SIG-M5 treated with dmso at 0.1 percent for 504 hours (cell line): ENCODE measurements at regions not wholly inside any gene's neighbourhood (a gene's known extent, or its start where the extent isn't known, plus 50 kb on each side); places are given as distances from the start of the nearest gene placed in this dataset.
"Not testable (repeated sequence)": the region's sequence is repeated elsewhere in the genome, so short reads cannot be mapped to it uniquely, and the experiment has no call there.

Source experiments
- DNase-seq: peaks from one replicate; lab custom pipeline; 2025; ENCODE audit not compliant: unreplicated experiment; lab: John Stamatoyannopoulos, UW

DNA sequence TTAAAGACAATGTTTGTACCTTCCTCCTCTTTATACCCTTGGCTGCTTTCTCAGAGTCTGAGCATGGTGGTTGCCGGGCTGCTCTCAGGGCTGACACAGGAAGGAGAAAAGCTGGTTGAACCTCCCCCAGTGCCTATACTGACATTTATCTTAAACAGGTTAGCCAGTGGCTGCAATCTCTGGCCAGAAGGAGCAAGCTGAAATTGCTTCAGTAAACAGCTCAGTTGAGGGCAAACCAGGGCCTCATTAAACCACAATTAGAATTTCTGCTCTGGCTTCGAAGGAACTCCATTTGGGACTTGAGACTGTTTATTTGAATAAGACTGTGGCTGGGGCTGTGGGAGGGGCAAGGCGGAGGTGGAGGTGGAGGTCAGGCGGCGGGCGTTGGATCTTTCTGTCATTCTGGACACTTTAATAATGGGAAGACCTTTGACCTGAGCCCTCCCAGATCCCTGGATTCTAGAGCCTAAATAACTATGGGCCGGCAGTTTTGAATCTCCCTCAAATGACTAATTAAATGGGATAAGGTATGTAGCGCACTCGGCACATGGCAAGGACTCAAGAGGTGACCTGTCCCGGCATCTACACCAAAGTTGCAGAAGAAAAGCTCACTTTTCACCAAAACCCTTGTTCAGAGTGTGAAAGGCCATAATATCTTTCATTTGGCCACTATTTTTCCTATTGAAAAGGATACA is 120.6 kb upstream of the MYCN start:
- no peak for DNase-seq

DNA sequence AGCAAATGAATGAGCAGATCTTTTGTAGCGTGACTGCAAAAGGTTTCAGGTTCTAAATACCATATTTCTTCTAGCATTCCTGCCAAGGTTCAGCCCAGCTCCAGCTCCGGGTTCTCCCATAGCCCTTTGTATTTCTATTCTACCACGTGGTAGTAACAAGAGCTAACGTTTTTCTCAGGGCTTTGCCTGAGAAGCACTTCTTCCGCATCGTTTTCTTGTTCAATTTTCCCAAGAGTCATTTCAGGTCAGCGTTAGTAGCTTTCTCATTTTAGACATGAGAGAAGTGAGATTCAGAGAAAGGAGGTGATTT is 120.1 kb upstream of the MYCN start:
- no peak for DNase-seq

DNA sequence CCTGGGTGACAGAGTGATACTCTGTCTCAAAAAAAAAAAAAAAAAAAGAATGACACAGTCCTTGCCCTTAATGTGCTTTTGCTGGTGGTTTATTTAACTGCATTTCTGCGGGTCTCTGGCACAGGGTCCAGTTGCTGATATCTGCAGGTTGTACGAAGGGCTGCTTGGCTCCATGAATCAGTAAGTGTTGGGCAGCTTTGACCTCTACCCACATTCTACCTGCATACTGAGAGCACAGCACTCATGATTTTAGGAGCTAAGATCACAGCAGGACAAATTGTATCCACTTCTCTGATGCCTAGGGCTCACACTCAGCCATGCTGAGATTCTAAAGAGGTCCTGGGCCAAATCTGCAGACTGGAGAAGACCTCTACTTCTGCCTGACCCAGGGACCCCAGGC is 119.4 kb upstream of the MYCN start:
- no peak for DNase-seq

DNA sequence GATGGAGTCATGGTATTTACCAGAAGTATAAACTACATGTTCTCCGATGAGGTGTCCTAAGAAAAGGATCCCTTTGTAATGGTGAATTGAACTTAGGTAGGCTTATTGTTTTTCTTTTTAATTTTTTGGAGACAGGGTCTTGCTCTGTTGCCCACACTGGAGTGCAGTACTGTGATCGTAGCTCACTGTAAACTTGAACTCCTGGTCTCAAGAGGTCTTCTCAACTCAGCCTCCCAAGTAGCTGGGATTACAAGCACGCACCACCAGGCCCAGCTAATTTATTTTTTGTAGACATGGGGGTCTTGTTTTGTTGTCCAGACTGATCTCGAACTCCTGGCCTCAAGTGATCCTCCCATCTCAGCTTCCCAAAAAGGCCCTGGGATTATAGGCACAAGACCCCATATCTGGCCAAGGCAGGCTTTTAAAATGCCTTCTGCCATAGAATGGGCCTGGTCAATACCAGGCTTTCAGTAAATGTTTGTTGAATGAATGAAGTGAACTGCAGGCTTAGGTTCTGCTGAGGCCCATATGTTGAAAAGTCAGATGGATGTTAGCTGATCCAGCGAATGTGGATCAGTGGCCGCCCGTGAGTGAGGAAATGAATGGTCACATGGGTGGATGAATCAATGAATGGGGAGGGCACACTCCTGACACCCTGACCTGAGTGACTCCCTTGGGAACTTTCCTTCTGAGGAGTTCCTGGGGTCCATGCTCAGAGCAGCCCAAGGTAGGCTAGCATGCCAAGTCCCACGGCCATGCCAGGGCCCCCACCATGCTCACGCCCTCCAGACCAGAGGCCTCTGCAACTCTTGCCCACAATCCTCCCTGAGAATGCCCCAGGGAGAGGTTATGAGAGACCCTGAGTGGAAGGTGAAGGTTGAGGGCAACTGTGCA is 118.0 kb upstream of the MYCN start:
- no peak for DNase-seq

DNA sequence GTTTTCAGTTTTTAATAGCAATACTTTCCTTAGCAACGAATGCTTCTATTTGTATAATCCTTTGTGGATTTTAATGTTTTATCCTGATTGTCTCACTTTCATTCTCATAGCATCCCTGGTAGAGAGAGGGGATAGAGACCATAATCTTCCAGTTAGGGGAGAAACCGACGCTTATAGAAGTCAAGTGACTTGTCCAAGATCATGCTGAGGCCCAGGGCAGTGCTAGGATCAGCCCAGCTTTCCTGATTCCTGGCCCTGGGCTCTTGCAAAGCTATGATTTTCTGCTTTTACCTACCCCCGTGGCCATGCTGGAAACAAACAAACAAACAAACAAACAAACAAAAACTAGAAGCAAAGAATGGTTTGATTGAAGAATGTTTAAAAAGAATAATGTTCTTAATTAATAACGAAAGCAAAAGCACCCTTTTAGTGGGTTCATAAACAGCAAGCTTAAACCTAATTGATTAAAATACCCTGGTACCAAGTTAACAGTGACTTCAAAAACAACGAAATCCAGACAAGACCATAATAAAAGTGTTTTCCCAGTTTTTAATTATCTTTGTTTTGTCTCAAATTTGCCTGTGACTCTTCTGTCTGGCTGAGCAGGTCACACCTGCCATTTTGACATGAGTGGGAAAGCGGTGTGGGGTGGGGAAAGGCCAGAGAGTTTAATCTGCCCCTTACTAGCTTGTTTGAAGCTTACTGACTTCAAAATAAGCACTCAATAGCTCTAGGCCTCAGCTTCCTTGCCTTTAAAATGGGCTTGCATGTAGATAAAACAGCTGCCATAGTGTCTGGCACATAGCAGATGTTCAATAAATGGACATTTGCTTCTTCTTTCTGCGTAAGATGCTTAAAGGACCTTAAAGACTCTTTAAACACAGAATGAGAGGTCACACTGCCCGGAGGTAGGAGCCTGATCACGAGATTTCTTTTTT is 116.6 kb upstream of the MYCN start:
- DNase-seq: no peak

DNA sequence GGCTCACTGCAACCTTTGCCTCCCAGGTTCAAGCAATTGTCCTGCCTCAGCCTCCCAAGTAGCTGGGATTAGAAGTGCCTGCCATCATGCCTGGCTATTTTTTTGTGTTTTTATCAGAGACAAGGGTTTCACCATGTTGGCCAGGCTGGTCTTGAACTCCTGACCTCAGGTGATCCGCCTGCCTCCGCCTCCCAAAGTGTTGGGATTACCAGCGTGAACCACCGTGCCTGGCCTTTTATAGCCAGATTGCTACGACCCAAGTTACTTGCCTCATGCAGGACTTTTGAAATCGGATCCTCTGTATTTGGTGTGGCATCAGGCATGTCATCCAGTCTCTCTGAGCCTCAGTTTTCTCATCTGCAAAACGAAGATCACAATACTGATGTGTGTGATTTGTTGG is 115.9 kb upstream of the MYCN start:
- not testable (repeated sequence) for DNase-seq

DNA sequence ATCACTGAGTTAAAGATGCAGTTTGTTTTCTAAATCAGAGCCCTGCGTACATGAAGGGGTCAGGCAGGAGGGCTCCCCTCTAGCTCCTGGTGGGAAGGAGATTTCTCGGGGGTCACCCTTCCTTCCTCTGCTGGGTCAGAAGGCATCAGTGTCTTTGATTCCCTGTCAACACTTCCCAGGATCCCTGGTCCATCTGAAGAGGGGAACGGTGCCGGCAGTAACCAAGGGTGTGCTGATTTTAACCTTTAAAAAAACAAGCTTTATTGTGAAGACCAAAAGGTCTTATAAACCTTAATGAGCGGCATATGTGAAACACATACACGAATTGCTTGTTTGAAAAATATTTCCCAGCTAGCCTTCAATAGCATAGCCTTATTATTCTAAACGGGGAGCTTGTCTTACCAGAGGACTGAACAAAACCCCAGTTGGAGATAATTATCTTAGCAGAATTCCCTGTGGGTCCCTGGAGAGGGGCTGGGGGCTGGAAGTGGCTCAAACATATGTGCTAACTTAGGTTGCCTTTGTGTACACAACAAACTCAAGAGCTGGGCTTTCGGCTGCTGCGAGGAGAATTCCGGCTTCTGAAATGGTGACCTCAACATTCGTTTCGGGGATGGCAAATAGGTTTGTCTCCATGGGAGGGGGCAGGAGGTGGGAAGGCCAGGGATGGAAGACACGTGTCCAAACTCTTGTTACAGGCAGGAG is 114.9 kb upstream of the MYCN start:
- no peak for DNase-seq

DNA sequence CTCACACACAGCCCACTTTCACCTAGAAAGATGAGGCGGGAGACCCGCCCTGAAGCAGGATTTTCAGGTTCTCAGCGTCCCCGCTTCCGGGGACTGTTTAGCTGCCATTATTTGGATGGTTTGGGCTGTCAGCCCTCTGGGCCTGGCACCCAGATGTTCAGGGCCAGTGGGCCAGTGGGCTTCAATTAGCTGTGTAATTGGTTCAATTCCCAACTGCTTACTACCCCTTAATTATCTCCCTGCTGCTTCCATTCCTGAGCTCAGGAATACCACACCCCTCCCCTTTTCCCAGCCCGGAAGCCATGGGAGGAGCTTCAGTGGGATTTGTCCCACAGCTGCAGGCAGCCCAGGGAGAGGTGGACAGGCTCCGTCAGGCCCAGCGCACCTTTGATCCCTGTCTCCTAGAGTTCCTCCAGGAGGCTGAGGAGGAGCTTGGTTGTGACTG is 114.1 kb upstream of the MYCN start:
- no peak for DNase-seq

DNA sequence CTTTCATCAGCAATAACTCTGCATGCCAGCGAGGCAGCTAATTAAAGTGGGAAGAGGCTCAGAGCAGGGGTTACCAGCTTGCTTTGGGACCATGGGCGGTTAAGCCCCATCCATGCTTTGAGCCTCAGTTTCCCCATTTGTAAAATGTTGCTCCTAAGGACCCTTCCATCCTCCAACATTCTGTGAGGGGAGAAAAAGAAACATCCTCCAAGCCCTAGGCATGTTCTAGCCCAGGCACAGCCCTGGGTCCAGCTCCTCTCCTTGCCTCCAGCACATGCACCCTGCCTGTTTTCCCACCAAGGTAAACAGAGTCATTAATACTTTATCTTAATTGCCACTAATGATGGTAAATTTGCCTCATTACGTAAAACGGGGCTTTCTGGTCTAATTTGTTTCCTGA is 113.3 kb upstream of the MYCN start:
- DNase-seq: no peak

DNA sequence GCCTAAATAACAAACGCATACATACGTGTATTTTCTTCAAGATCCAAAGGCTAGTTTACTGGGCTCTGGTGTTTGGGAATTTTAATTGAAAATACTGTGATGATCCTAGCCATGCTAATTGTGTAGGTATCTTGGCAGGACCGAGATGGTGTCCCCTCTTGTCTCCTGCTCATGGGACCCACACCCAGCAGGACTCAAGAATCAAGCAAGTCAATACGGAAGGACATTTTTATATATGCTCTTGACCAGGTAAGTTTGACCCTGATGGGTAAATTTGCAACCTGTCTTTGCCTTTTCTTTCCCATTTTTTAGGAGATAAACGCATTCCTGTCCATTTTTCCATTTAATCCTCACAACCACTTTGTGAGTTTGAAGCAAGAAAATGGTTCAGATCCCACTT is 111.8 kb upstream of the MYCN start:
- DNase-seq: no peak

DNA sequence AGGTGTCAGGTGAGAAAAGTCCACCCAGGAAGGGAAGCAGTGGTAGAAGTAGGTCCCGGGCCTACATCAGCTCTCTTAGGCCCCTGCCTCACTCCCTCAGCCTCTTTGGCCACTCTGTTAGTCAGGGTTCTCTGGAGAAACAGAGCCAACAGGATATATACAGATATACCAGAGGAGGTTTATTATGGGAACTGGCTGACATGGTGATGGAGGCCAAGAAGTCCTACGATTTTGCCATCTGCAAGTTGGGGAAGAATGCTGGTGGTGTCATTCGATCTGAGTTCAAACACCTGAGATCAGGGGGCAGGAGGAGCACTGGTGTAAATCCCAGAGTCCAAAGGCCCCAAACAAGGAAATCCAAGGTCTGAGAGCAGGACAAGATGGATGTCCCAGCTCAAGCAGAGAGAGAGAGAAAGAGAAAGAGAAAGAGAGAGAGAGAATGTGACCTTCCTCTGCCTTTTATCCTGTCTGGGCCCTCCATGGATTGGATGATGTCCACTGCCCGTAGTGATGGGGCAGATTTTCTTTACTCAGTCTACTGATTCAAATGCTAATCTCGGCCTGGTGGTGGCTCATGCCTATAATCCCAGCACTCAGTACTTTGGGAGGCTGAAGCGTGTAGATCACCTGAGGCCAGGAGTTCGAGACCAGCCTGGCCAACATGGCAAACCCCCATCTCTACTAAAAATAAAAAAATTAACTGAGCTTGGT is 111.1 kb upstream of the MYCN start:
- DNase-seq: no peak

DNA sequence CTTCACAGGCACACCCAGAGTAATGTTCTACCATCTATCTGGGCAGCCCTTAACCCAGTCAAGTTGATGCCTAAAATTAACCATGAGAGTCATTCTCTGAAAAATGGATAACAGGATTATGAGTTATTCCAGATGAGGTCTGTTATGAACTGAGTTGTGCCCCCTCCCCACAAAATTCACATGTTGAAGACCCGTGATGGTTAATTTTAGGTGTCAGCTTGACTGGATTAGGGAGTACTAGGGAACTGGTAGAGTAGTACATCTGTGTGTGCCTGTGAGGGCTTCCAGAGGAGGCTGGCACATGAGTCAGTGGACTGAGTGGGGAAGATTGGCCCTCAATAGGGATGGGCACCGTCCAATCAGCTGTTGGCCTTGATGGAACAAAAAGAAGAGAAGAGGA is 110.4 kb upstream of the MYCN start:
- DNase-seq: no peak

DNA sequence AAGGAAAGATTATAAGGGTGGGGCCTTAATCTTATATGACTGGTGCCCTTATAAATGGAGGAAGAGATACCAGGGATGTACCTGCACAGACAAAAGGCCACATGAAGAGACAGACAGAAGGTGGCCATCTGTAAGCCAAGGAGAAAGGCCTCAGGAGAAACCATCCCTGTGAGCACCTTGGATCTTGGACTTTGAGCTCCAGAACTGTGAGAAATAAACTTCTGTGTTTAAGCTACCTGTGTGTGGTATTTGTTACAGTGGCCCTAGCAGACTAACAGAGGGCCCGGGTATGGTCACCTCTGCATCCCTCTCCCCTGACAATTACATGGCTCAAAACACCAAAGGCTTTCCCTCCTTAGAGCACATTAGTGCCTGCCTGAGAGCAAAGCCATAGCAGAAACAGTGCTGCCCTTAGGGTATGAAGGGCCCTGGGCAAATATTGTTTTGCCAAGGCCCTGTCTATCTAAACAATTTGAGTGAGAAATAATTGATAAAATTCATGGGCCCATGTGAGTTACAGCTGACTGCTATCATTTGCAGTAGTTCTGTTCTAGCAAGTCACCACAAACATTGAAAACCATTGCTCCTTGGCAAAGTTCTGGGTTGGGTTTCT is 109.3 kb upstream of the MYCN start:
- DNase-seq: no peak

DNA sequence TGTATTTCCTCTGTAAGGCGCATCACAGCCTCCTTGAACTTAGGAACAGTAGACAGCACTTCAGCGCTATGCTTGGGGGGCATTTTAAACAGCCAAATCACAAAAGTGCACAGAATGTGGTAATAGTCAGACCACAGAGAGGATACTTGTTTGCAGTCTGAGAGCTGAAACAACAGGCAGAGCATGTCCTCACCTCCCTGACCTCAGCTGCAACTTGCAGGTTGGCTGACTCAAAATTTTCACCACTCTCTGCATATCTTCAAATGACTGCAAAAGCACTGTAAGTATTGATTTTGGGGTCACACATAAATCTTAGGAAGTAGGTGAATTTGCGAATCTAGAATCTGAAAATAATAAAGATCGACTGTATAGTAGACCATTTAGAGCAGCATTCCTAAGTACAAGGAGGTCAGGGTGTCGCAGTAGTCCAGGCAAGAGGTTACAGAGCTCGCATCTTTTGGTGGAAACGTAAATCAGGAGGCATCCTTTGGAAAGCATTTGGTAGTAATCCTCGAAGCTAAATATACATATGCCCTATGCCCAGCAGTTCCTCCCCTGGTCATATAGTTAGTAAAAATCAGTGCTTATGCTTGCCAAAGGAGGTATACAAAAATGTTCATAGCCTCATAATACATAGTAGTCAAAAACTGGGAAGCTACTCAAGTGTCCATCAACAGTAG is 108.2 kb upstream of the MYCN start:
- DNase-seq: no peak

DNA sequence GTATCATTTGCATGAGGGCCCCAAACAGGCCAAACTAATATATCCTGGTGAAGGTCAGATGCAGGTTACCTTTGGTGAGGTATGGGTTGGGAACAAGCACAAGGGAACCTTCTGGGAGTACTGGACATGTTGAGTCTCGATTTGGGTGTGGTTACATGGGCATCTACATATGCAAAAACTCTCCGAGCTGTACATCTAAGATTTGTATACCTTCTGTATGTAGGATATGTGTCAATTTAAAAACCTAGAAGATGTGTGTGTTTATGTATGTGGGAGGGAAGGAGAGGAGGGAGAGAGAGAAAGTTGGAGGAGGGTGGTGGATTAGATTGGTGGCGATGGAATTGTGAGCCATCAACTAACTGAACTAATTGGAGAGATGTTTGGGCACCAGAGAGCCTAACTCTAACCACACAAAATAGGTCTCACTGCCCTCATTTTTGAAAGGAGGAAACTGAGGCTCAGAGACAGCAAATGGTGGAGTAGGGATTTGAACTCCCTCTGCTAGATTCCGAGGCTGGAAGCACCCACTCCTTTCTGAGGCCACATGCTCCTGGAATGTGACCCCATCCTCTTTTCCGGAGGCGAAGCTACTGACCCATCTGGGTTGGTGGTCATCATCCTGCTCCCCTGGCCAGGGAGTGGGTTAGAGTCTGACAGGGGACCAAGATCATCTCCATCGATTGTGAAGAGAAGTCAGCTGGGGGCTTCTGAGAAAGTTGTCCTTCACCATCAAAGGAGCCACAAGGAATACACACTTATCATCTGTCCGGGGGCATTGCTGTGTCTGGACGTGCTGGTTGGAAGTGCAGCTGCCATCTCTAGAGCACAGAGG is 107.3 kb upstream of the MYCN start:
- DNase-seq: no peak

DNA sequence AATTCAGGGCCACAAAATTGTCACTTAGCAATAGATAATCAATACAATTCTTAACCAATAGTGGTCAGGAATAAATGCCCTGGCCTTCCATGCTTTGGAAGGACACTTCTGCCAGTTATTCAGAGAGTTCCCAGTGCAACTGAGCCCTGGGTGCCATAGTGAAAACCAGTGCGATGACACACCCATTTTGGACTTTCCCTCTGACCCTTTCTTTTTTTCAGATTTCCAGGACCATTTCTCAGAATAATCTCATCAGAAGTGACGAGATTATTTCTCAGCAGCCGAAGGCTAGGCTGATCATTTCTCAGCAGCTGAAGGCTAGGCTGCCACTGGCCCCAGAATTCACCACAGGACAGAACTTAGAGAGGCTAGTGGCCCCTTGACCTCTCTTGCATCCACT is 106.6 kb upstream of the MYCN start:
- DNase-seq: no peak

DNA sequence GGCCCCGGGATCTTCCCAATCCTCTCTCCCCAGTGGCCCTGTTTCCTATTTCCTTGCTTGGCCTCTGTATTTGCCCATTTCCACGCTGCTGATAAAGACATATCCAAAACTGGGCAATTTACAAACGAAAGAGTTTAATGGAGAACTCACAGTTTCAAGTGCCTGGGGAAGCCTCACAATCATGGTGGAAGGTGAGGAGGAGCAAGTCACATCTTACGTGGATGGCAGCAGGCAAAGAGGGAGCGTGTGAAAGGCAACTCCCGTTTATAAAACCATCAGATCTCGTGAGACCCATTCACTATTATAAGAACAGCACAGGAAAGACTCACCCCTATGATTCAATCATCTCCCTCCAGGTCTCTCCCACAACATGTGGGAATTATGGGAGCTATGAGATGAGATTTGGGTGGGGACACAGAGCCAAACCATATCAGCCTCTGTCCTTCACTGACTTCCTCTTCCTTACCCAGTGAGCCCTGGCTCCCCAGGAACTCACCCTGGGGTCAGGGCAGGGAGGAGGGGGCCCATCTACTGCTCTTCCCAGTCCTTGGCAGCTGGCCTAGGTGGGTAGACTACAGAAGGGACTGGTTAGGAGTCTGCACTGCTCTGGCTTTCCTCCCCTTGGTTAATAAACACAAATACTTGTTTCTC is 105.8 kb upstream of the MYCN start:
- DNase-seq: no peak
